ENCODE measurements at regions not wholly inside any gene's neighbourhood (a gene's known extent, or its start where the extent isn't known, plus 50 kb on each side); places are given as distances from the start of the nearest gene placed in this dataset.

- no peaks in the 10 kb centered on the region for H3K9me3 ChIP-seq
- H3K27ac ChIP-seq, result no peak overlapping the region
- H3K27me3 ChIP-seq, result no peaks in the 10 kb centered on the region
- H3K4me3 ChIP-seq, result no peak overlapping the region
- H3K4me1 ChIP-seq, result no peaks in the 10 kb centered on the region
- H3K36me3 ChIP-seq, result no peaks in the 10 kb centered on the region
- DNase-seq (ENCODE audit: low spot score in 2 of 2), result no peak
- intact Hi-C loops (cut with DNase I), result no loop called here
- TF ChIP-seq CTCF (IDR thresholded peaks at IDR 0.05), result no peak
These were observed 56.0 kb upstream of the FZD7 start for GRCh38 chr2:201977651-201978050.

DNA sequence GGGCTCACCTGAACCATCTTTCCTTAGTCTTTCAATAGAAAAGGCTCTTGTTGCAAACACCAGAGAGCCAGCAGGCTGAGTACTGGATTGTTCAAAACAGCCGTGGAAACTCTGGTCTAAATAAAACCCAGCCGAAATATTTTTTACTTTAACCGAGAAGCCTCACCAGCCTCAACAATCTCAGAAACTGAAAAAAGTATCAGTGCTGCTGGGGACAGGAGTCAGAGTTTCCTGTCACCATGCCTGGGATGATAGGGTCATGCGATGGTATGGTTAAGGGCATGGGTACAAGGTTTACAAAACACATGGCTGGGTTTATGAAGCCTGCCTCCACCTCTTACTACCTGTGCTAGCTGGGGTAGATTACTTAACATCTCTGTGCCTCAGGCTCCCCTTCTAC, 55.3 kb upstream of the FZD7 start:
- no peak for TF ChIP-seq CTCF (IDR thresholded peaks at IDR 0.05)

DNA sequence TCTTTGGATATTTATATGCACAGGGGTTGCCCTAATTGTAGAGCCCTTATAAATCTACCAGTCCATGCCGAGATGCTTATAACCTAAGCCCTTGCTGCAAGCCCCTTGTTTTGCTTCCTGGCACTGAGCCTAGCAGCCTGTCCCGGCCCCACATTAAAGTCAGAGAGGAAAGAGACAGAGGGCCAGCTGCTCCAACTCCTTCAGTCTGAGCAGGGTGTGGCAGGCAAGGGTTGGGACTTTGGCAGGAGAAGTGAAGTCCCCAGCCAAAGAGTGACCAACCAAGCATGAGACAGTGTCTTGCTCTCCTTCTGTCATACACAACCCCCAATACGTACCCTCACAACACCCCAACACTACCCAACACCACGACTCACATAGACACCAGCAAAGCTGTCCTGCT, 54.7 kb upstream of the FZD7 start:
- DNase-seq (ENCODE audit: low spot score in 2 of 2), result no peak
- Histone ChIP-seq H3K27me3 (no peaks in the 10 kb centered on the region), H3K4me3 (no peak overlapping the region), H3K9me3 (no peaks in the 10 kb centered on the region), H3K27ac (no peak overlapping the region), H3K4me1 (no peaks in the 10 kb centered on the region), H3K36me3 (no peaks in the 10 kb centered on the region)
- TF ChIP-seq CTCF (IDR thresholded peaks at IDR 0.05), result no peak
- intact Hi-C loops (cut with DNase I), result no loop called here

More for the DNA sequence above, 55.3 kb upstream of the FZD7 start:
- H3K4me3 ChIP-seq, result no peak overlapping the region
- H3K27me3 ChIP-seq, result no peaks in the 10 kb centered on the region
- no peak for DNase-seq (ENCODE audit: low spot score in 2 of 2)
- H3K27ac ChIP-seq, result no peak overlapping the region
- H3K4me1 ChIP-seq, result no peaks in the 10 kb centered on the region
- intact Hi-C loops (cut with DNase I), result no loop called here
- H3K9me3 ChIP-seq, result no peaks in the 10 kb centered on the region
- no peaks in the 10 kb centered on the region for H3K36me3 ChIP-seq

DNA sequence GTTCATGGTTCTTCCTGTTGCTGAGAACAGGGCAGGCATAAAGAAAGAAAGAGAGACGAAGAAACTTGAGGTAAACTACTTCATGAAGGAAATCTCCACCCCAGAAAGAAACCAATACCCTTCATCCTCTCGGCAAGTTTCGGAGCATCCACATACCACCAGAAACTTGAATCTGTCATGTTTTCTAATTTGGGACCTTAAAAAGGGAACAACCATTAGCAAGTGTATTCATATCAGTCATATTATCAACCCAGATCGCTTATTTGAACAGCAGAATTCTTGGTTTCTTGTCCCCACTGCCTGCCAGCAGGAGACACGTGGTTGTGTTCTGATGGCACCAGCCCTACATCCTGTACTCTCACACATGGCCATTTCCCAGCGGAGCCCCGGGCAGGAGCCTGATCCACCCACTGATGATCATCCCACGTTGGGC, 53.2 kb upstream of the FZD7 start:
- no peak for TF ChIP-seq CTCF (IDR thresholded peaks at IDR 0.05)
- Histone ChIP-seq H3K9me3 (no peaks in the 10 kb centered on the region), H3K27me3 (no peaks in the 10 kb centered on the region), H3K36me3 (no peaks in the 10 kb centered on the region), H3K27ac (no peak overlapping the region), H3K4me3 (no peak overlapping the region), H3K4me1 (no peaks in the 10 kb centered on the region)
- no peak for DNase-seq (ENCODE audit: low spot score in 2 of 2)
- intact Hi-C loops (cut with DNase I), result no loop called here

DNA sequence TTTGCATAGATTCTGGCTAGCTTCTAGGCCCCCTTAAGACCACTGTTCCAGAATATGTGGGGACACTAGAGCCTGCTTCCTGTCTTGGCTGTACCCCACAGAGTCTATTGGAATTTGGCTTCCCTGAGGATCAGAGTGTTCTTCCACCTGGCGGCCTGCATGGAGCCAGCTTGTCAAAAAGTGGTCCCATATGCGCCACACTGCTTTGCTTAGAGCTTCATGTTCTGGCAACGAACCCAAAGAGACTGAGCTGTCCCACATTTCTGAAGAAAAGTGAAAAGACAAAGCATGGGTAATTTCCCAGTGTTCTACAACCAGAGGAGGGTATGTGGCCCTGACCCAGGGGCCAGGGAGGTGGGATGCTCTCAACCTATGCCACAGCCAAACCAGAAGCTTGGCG, 52.7 kb upstream of the FZD7 start:
- H3K27me3 ChIP-seq, result no peaks in the 10 kb centered on the region
- DNase-seq (ENCODE audit: low spot score in 2 of 2), result no peak
- no peak for TF ChIP-seq CTCF (IDR thresholded peaks at IDR 0.05)
- no peaks in the 10 kb centered on the region for H3K4me1 ChIP-seq
- intact Hi-C loops (cut with DNase I), result no loop called here
- H3K27ac ChIP-seq, result no peak overlapping the region
- H3K4me3 ChIP-seq, result no peak overlapping the region
- H3K9me3 ChIP-seq, result no peaks in the 10 kb centered on the region
- H3K36me3 ChIP-seq, result no peaks in the 10 kb centered on the region

DNA sequence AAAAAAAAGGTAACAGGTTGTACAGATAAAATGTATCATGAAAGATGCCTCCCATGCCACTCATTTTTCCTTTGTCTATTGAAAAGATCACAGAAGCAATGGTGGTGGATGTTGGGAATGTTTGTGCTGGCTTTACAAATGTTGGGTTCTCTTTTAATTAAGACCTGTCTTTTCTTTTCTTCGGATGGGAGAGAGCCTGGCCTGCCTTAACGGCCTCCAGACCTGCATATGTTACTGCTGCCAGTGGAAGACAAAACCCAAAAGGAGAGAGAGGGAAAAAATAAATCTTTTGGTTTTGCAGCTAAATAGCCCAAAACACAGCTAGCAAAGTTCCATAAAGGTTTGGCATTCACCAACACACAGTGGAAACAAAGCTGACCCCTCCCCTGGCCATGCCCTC, 50.5 kb upstream of the FZD7 start:
- DNase-seq (ENCODE audit: low spot score in 2 of 2), result no peak
- intact Hi-C loops (cut with DNase I), result no loop called here
- no peak overlapping the region for H3K4me3 ChIP-seq
- H3K36me3 ChIP-seq, result no peaks in the 10 kb centered on the region
- H3K27me3 ChIP-seq, result no peaks in the 10 kb centered on the region
- H3K9me3 ChIP-seq, result no peaks in the 10 kb centered on the region
- no peak for TF ChIP-seq CTCF (IDR thresholded peaks at IDR 0.05)
- H3K27ac ChIP-seq, result no peak overlapping the region
- no peaks in the 10 kb centered on the region for H3K4me1 ChIP-seq

Measured in ascending aorta (tissue), 2 donors.